Fibroblast of peridontal ligament (primary cell): ENCODE measurements at regions not wholly inside any gene's neighbourhood (a gene's known extent, or its start where the extent isn't known, plus 50 kb on each side); places are given as distances from the start of the nearest gene placed in this dataset.
A peak's percentile ranks its signal among the peaks of the same experiment; 100 is the strongest.
"Not testable (repeated sequence)": the region's sequence is repeated elsewhere in the genome, so short reads cannot be mapped to it uniquely, and the experiment has no call there.

Source experiments
- DNase-seq: peaks from one replicate; pipeline ENCODE4 v3.0.0-alpha.2; 2010; ENCODE audit errors: extremely low read depth

GRCh38 chr19:30682999-30683536, 310.9 kb downstream of the ZNF536 start:
- DNase-seq = peak; percentile 90

- DNase-seq = no peak
These were observed 310.2 kb downstream of the ZNF536 start for GRCh38 chr19:30682146-30682998.

GRCh38 chr19:30681162-30682100, 309.2 kb downstream of the ZNF536 start:
- DNase-seq = no peak

GRCh38 chr19:30680399-30680798, 308.2 kb downstream of the ZNF536 start:
- not testable (repeated sequence) for DNase-seq

- no peak for DNase-seq
These were observed 307.6 kb downstream of the ZNF536 start for GRCh38 chr19:30679789-30680188.

- DNase-seq = no peak
These were observed 307.0 kb downstream of the ZNF536 start for GRCh38 chr19:30679153-30679702.

GRCh38 chr19:30678168-30678567, 306.0 kb downstream of the ZNF536 start:
- no peak for DNase-seq

- DNase-seq = no peak
These were observed 305.5 kb downstream of the ZNF536 start for GRCh38 chr19:30677702-30678101.

- DNase-seq = no peak
These were observed 305.0 kb downstream of the ZNF536 start for GRCh38 chr19:30676990-30677679.

GRCh38 chr19:30675086-30675485, 302.9 kb downstream of the ZNF536 start:
- no peak for DNase-seq

GRCh38 chr19:30674656-30675055, 302.5 kb downstream of the ZNF536 start:
- DNase-seq = no peak

GRCh38 chr19:30673336-30673735, 301.2 kb downstream of the ZNF536 start:
- DNase-seq = no peak

- DNase-seq = no peak
These were observed 300.7 kb downstream of the ZNF536 start for GRCh38 chr19:30672926-30673325.

- DNase-seq = no peak
These were observed 299.5 kb downstream of the ZNF536 start for GRCh38 chr19:30671622-30672051.

GRCh38 chr19:30671367-30671619, 299.1 kb downstream of the ZNF536 start:
- DNase-seq = no peak

- DNase-seq = no peak
These were observed 298.6 kb downstream of the ZNF536 start for GRCh38 chr19:30670562-30671366.

- DNase-seq = no peak
These were observed 297.8 kb downstream of the ZNF536 start for GRCh38 chr19:30670011-30670329.

- DNase-seq = peak; percentile 27
These were observed 297.3 kb downstream of the ZNF536 start for GRCh38 chr19:30669329-30670010.

GRCh38 chr19:30668521-30669155, 296.5 kb downstream of the ZNF536 start:
- DNase-seq = no peak

GRCh38 chr19:30667746-30668145, 295.6 kb downstream of the ZNF536 start:
- DNase-seq = no peak
